ENCODE measurements at regions not wholly inside any gene's neighbourhood (a gene's known extent, or its start where the extent isn't known, plus 50 kb on each side); places are given as distances from the start of the nearest gene placed in this dataset.

DNA sequence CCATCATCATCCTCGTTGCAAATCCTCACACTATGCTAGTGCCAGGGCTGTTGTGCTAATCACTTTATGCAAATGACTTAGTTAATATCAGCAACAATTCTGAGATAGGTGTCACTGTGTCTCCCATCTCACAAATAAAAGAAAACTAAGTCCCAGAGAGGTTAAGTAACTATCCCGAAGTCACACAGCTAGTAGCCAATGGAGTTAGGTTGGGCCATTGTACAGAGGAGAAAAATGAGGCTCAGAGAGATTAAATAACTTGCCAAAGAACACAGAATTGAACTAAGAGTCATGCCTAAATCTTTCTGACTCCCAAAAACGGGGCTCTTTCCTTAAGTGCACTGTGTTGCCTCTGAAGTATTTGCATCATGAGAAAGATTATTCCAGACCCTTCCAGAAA is 146.4 kb downstream of the MIS18A start:
- no peak for DNase-seq

DNA sequence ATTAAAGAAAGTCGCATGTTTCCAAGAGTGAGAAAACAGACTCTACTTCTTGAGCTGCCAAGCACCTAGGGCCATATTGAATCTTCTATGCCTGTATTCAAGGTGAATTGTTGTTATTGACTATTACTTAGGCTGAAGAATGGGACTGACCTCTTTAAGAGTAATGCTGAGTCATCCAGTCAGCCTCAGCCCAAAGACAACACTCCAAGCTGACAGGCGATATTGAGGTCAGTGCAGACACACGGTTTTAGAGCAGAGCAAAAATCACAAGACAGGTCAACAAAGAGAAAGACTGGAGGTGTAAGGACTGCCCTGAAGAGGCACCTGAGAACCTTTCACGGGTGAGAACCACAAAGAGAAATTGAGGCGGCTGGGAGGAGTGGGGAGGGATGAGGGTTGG is 146.9 kb downstream of the MIS18A start:
- DNase-seq = no peak

- DNase-seq = no peak
Observed at GRCh38 chr21:32131164-32131563, 147.7 kb downstream of the MIS18A start.

DNA sequence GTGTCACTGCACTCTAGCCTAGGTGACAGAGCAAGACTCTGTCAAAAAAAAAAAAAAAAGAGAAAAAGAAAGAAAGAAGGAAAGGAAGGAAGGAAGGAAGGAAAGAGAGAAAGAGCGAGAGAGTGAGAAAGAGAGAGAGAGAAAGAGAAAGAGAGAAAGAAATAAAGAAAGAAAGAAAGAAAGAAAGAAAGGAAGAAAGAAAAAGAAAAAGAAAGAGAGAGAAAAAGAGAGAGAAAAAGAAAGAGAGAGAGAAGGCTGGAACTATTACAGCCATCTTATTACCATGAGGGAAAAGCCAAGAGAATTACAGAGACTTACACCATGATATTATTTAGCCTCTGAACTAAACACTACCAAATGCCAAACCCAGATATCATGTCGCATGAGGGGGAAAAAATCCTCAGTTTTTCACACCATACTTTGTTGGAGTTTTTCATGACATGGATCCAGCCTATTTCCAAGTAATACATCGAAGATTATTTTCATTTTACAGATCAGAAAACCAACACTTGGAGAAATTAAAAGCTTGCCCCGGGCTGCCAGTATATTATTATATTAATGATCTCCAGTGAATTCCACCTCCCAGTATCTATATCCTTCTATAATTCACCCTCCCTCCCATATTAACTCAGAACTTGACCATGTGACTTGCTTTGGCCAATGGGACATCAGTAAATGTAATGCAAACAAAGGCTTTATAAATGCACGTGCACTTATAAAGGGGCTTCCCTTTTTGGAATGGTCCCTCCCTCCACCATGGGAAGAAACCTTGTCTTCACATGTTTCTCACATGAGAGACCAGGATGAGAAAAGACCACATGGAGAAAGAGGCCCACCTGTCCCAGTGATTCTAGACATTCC is 148.6 kb downstream of the MIS18A start:
- no peak for DNase-seq

DNA sequence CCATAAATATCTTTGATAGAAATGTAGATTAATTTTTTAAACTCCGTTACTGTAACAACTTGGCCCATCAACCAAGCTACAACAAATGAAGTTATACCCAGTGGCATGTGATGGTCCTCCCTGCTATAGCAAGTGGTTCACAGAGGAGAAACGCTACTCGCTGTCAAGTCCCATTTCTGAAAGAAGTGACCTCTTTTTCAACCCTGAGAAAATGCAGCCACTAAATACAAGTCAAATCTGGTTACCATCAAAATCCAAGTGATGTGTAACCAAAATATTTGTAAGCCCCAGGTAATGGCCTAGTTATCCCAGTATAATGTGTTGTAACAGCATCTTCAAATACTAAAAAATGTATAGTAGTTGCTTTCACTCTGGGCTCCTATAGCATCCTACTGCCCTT is 151.8 kb downstream of the MIS18A start:
- DNase-seq = no peak

DNA sequence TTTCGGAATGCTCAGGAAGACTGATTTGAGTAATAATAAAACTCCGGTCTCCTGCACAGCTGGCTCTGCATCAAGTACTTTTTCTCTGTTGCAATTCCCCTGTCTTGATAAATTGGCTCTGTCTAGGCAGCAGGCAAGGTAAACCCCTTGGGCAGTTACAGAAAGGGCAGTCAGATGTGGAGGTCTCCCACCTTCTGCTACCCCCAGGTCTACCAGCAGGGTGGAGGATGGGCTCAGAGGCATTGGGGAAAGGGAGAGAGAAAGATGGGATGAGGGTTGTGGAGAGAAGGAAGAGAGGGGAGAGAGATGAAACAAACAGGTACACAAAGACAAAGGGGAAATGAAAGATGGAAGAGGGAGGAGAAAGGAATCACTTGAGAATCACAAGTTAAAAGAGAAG is 156.8 kb downstream of the MIS18A start:
- no peak for DNase-seq

DNA sequence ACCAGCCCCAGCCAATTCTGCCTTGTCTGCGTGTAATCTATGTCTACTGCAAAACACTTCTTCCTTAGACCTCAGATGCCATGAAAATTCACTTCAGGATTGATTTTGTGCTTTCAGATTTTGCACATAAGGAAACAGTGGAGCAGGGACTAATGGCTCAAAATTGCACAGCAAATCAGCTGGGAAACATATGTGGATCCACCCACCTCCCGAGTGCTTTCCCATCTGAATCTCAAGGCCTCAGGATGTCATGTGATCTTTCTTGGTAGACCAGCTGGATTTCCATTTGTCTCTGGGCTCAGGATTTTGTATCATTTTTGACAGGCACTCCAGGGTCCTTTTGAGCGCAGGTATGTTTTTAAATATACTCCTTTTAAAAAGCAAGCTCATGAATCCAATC is 158.6 kb downstream of the MIS18A start:
- DNase-seq = no peak

DNA sequence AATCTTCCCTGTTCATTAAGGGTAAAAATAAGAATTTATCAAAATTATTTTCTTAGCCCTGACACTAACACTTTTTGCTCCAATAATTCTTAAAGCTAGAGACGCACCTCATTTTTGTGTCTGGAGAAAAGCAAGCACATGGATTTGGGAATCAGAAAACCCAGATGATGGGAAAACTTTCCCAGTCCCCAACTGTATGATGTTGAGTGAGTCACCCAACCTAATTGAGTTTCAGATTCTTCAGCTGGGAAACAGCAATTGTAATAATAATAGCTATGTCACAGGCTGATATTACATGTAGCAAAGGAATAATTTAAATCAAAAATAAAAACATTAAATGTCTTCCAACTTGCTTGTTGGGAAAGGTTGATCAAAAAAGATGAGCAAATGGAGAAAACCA is 159.0 kb downstream of the MIS18A start:
- DNase-seq = no peak

DNA sequence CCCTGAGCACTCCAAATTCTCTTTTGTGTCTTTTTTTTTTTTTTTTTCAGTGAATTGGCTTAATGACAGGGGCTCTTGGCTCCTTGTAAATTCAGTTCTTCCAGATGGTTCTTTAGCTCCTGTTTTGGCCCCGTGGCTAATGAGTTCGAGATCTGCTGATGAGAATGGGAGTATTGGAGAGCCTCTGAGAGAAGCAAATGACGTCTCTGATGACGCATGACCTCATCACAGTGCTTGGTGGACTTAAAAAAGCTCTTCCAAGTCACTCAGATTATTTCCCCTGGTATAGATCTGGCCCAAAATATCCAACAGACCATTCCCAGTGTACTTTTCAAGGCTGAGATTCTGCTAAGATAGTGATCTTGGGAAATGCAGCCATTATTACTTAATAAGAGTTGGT is 159.5 kb downstream of the MIS18A start:
- no peak for DNase-seq

DNA sequence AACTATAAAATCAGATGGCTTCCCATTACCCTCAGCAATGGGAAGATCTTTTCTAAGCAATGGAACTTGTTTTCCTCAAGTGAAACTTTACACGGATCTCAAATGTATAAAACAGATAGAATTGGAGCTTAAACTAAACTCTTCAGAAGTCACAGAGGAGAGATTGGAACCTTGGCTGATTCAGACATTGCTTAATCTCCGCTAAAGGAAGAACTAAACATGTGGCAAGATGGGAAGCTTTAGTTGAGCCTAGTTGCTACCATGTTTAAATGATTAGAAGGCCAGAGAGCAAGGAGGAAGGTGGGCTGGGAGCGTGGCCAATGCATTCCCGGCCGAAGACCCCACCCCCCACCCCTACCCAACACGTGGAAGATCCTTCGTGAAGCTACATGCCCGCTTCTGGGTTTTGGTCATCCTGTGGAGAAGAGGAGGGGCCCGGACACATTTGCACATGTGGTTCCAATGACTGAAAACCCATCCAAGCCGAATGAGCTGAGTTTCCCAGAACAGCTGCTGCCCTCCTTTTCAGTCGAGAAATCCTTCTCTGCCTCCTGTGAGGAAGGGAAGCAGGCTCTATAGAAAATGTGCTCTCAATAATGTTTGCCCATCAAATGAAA is 164.3 kb downstream of the MIS18A start:
- no peak for DNase-seq

- DNase-seq = no peak
Observed at GRCh38 chr21:32113486-32113885, 165.4 kb downstream of the MIS18A start.

DNA sequence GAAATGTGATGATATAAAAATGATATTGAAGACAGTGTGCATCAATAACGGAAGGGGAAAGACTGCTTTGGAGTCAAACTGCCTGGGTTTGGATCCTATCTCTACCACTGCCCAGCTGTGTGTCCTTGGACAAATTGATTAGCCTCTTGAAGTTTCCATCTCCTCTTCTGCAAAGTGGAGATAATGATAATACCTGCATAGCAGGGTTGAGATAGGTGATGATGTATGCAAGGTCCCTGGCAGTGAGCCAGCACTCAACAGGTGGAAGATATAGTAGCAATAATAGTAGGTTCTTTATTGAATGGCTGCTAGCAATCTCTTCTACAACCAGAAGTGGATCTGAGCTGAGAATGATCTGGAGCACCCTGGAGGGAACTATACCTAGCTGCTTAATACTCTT is 166.7 kb downstream of the MIS18A start:
- DNase-seq = no peak

- no peak for DNase-seq
Observed at GRCh38 chr21:32108566-32108965, 170.3 kb downstream of the MIS18A start.

- DNase-seq = no peak
Observed at GRCh38 chr21:32103361-32103760, 175.5 kb downstream of the MIS18A start.

DNA sequence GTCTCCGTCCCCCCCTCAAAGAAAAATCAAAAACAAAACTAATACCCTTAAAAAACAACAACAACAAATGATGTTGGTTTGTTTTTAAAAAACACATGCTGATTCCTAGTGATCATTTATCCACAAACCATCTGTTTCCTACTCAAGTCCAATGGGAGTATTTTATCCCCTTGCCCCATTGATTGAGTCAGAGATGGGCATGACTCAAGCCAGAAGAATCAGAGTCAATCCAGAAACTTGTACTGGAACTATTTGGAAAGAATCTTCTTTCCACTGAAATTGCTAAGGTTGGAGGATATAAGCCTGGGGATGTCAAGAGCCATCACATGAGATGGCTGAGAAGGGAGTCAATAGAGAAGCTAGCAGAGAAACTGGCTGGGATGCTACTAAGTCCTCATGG is 176.4 kb downstream of the MIS18A start:
- DNase-seq = no peak

- no peak for DNase-seq
Observed at GRCh38 chr21:32101277-32101676, 177.6 kb downstream of the MIS18A start.

DNA sequence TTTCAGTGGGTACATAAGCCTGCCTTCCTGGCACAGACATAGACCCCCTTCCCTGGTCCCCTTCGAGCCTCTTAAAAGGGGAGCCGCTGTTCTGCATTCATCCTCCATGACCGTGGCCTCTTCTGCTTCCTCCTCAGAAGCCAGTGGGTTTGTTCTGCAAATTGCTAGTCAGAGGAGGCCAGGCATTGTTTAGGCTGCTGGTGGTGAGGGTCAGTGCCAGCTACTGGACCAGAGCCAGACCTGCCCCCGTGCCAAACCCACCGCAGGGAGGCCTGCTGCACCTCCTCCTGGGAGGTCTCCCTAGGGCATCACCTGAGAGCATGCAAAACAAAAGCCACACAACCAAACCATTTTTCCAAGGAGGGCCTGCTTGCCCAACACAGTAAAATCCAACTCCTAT is 178.4 kb downstream of the MIS18A start:
- no peak for DNase-seq

DNA sequence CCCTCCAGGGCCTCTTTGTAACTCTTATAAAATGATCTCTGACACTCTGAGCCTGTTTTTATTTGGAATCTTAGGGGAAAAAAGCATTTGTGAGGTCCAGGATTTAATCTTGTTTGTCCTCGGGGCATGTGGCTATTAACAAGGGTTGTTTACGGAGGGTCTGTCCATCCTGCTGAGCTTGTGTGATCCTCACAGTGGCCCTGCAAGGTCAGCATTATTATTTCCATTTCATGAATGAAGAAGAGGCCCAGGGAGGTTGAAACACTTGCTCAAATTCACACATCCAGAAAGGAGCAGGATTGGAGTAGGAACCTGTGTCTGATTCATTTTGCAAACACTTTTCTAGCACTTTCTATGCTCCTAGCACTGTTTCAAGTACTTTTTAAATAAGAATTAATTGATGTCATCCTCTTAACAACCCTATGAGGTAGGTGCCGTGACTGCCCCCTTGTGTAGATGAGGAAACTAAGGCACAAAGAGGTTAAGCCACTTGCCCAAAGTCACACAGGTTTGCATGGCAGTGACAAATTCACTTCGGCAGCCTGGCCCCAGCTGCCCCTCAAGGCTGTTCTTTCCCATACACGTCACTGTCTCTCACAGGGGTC is 178.9 kb downstream of the MIS18A start:
- DNase-seq = no peak

GRCh38 chr21:32096411-32096810 is 182.4 kb downstream of the MIS18A start:
- DNase-seq = peak; percentile 32

- no peak for DNase-seq
Observed at GRCh38 chr21:32094804-32095203, 184.0 kb downstream of the MIS18A start.

GRCh38 chr21:32093646-32094462 is 185.0 kb downstream of the MIS18A start:
- DNase-seq = no peak

DNA sequence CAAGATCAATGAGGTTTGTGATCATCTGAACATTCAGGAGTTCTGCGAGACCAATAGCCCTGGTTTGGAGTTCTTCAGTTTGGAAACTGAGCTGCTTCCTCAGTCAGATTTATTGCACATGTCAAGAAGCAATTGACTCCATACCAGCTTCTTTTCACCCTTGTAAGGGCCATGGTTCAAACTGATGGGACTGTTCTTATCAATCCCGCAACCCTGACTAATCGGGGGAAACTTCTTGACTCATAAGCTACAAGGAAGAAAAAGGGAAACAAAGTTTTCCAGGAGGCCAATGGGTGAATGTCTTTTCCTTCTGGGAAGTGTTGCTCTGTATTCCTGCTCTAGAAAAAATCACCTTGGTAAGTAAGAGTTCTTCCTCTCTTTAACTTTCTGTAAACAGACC is 187.9 kb downstream of the MIS18A start:
- DNase-seq = no peak

DNA sequence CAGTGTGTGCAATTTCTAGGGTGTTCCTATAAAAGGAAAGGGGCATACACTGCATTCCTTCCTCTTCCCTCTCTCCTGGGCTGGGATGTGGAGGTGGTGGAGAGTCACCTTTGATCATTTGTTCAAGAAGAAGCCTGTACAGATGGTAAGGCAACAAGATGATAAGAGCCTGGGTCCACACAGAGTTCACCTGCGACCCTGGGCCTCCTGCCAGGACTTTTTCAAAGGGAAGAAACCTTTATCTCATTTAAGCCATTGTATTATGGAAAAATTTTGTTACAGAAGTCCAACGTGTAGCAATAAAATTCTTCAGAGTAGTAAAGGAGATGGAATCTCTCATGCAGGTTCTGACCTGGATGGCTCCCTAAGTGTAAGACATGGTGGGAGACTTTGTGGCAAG is 189.1 kb downstream of the MIS18A start:
- no peak for DNase-seq

Measured in stimulated activated CD8-positive, alpha-beta memory T cell treated with anti-CD3 and anti-CD28 coated beads, Interleukin-4, amount 100 ng/mL, for 48 hours (primary cell).